ENCODE measurements at regions not wholly inside any gene's neighbourhood (a gene's known extent, or its start where the extent isn't known, plus 50 kb on each side); places are given as distances from the start of the nearest gene placed in this dataset.

GRCh38 chr2:176753752-176754474 lies 458.7 kb upstream of the HNRNPA3 start:
- TF ChIP-seq, protein P1, sequence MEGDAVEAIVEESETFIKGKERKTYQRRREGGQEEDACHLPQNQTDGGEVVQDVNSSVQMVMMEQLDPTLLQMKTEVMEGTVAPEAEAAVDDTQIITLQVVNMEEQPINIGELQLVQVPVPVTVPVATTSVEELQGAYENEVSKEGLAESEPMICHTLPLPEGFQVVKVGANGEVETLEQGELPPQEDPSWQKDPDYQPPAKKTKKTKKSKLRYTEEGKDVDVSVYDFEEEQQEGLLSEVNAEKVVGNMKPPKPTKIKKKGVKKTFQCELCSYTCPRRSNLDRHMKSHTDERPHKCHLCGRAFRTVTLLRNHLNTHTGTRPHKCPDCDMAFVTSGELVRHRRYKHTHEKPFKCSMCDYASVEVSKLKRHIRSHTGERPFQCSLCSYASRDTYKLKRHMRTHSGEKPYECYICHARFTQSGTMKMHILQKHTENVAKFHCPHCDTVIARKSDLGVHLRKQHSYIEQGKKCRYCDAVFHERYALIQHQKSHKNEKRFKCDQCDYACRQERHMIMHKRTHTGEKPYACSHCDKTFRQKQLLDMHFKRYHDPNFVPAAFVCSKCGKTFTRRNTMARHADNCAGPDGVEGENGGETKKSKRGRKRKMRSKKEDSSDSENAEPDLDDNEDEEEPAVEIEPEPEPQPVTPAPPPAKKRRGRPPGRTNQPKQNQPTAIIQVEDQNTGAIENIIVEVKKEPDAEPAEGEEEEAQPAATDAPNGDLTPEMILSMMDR (IDR thresholded peaks at IDR 0.05): no peak
- H3K36me3 ChIP-seq: no peaks in the 10 kb centered on the region
- H3K4me1 ChIP-seq (ENCODE audit: control insufficient read depth in 1 of 2, low read depth in 2 of 2): peaks cover 7 to 10% of the 10 kb centered on the region in 2 donors
- no peaks in the 10 kb centered on the region for H3K9me3 ChIP-seq
- H3K4me3 ChIP-seq: no peak overlapping the region
- H3K27me3 ChIP-seq (replicated peaks; ENCODE audit: insufficient read depth): no peaks in the 10 kb centered on the region
- no peak overlapping the region for H3K27ac ChIP-seq
- ATAC-seq (ENCODE audit: insufficient number of reproducible peaks, low FRiP score, low read depth): no peak
- no peak for DNase-seq (ENCODE audit: low spot score)

DNA sequence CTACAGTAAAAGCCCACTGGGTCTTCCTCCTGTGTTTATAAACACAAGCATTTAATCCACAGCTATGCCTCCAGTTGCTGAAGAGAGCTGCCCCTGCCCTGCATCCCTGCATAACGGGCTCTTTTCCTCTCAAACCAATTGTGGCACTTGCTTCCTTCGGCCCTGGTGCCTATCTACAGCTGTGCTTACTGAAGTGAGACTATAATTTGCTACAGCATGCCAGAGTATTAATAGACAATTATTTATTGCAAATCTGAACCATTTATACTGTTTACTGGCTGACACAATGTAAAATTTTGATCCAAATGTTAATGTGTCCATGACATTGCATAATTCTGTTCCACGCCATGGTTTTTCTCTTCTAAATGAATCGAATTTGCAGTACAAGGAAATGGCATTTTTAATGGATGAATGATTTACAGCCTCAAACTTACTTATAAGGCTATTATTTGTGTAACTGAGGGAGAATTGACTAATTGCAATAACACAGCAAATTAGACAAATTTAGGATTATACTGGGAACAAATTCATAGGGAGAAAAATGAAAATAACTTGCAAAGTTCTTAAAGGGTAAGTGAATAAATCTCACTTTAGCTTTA lies 457.0 kb upstream of the HNRNPA3 start:
- peaks cover 7 to 10% of the 10 kb centered on the region in 2 donors for H3K4me1 ChIP-seq (ENCODE audit: control insufficient read depth in 1 of 2, low read depth in 2 of 2)
- TF ChIP-seq, protein P1 (IDR thresholded peaks at IDR 0.05): no peak
- H3K36me3 ChIP-seq: no peaks in the 10 kb centered on the region
- DNase-seq (ENCODE audit: low spot score): no peak
- no peak overlapping the region for H3K27ac ChIP-seq
- no peaks in the 10 kb centered on the region for H3K9me3 ChIP-seq
- no peaks in the 10 kb centered on the region for H3K27me3 ChIP-seq (replicated peaks; ENCODE audit: insufficient read depth)
- no peak for ATAC-seq (ENCODE audit: insufficient number of reproducible peaks, low FRiP score, low read depth)
- H3K4me3 ChIP-seq: no peak overlapping the region

- Histone ChIP-seq H3K4me3 (no peak overlapping the region), H3K27me3 (replicated peaks; ENCODE audit: insufficient read depth) (no peaks in the 10 kb centered on the region)
These were observed 454.2 kb upstream of the HNRNPA3 start for GRCh38 chr2:176758426-176758825.

DNA sequence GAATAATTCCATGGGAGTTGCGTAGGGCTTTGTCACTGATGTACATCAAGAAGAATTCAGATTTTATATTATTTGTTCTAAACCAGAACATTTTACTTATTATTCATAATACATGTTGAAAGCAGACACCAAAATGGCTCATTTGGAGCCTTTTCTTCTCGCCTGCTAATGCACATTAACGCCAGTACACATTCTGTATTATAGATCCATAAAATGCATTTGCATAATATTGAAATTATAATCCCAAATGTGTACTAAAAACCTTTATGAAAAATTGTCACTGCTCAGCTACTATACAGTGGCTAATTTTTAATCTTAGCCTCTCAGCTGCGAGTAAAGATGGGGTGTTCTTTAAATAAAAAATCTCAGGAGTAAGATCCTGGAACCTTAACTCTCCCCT lies 452.2 kb upstream of the HNRNPA3 start:
- TF ChIP-seq, protein P1 (IDR thresholded peaks at IDR 0.05): no peak
- Histone ChIP-seq H3K27me3 (replicated peaks; ENCODE audit: insufficient read depth) (no peaks in the 10 kb centered on the region), H3K27ac (no peak overlapping the region), H3K4me1 (ENCODE audit: control insufficient read depth in 1 of 2, low read depth in 2 of 2) (no peaks in the 10 kb centered on the region), H3K36me3 (no peaks in the 10 kb centered on the region), H3K9me3 (no peaks in the 10 kb centered on the region), H3K4me3 (no peak overlapping the region)
- DNase-seq (ENCODE audit: low spot score) (no peak), ATAC-seq (ENCODE audit: insufficient number of reproducible peaks, low FRiP score, low read depth) (no peak)

More at GRCh38 chr2:176758426-176758825, 454.2 kb upstream of the HNRNPA3 start:
- peaks cover 7 to 8% of the 10 kb centered on the region in 2 donors for H3K4me1 ChIP-seq (ENCODE audit: control insufficient read depth in 1 of 2, low read depth in 2 of 2)
- no peak for ATAC-seq (ENCODE audit: insufficient number of reproducible peaks, low FRiP score, low read depth)
- DNase-seq (ENCODE audit: low spot score): no peak
- H3K36me3 ChIP-seq: no peaks in the 10 kb centered on the region
- TF ChIP-seq, protein P1 (IDR thresholded peaks at IDR 0.05): no peak
- H3K27ac ChIP-seq: no peak overlapping the region
- no peaks in the 10 kb centered on the region for H3K9me3 ChIP-seq

- H3K27ac ChIP-seq: no peak overlapping the region
- ATAC-seq (ENCODE audit: insufficient number of reproducible peaks, low FRiP score, low read depth): no peak
These were observed 449.5 kb upstream of the HNRNPA3 start for GRCh38 chr2:176763130-176763529.

More at GRCh38 chr2:176763130-176763529, 449.5 kb upstream of the HNRNPA3 start:
- TF ChIP-seq, protein P1 (IDR thresholded peaks at IDR 0.05): no peak
- no peaks in the 10 kb centered on the region for H3K9me3 ChIP-seq
- H3K4me1 ChIP-seq (ENCODE audit: control insufficient read depth in 1 of 2, low read depth in 2 of 2): no peaks in the 10 kb centered on the region
- DNase-seq (ENCODE audit: low spot score): no peak
- no peaks in the 10 kb centered on the region for H3K36me3 ChIP-seq
- H3K4me3 ChIP-seq: no peak overlapping the region
- no peaks in the 10 kb centered on the region for H3K27me3 ChIP-seq (replicated peaks; ENCODE audit: insufficient read depth)

All from thoracic aorta (tissue), 2 donors.